K562 (cell line): ENCODE measurements at regions not wholly inside any gene's neighbourhood (a gene's known extent, or its start where the extent isn't known, plus 50 kb on each side); places are given as distances from the start of the nearest gene placed in this dataset.

Experiments
- ATAC-seq: fragments of 200-7000 bp; cut with Tn5 transposase; 3 replicates; pipeline ENCODE4 v1.9.1; 2020; ENCODE audit warnings: moderate library complexity
- BruUV-seq: library from RNA; stranded (reverse); fragments of 400-500 nt; replicated peaks from 2 replicates; lab custom pipeline; 2021; lab: Mats Ljungman, UMichigan
- CTCF ChIA-PET: fragments of 300-600 bp; formaldehyde crosslinking; extraction: SDS; loops from one replicate; lab custom pipeline; 2021; ENCODE audit warnings: low intra/inter-chr PET ratio; lab: Yijun Ruan, JAX
- POLR2A ChIA-PET: fragments of 300-600, 350-650 bp; sonication (Branson Sonifier 250); formaldehyde crosslinking; extraction: SDS; loops from one replicate; lab custom pipeline; 2021; ENCODE audit warnings: antibody characterized with exemption, inconsistent platforms; lab: Yijun Ruan, JAX
- DNase-seq, 4 experiments: peaks; one replicate each; pipeline versions ENCODE4 v3.0.0 to v3.0.0-alpha.2; 2011 to 2018; ENCODE audit warnings: low spot score in 3 of 4, mixed read lengths in 3 of 4; ENCODE audit errors: extremely low read depth in 1 of 4
- FAIRE-seq: peaks from 2 replicates; lab custom pipeline; 2011; peaks lifted over from hg19 to GRCh38; lab: Jason Lieb, UNC
- H2AFZ ChIP-seq: 2 replicates; pipeline ENCODE4 v1.6.0; 2011; ENCODE audit warnings: low read depth, low read length, control low read depth, inconsistent platforms
- H3K27ac ChIP-seq: fragments of 200-600 bp; 3 replicates; pipeline ENCODE4 v1.8.0; 2011; ENCODE audit warnings: low read depth, mild to moderate bottlenecking, control low read depth, inconsistent platforms, low read length, moderate library complexity, mixed read lengths; ENCODE audit errors: extremely low read depth
- H3K27me3 ChIP-seq, 2 experiments: fragments of 300-600 bp in 1 of 2; 2 replicates in 1 of 2; 3 replicates in 1 of 2; pipeline versions ENCODE4 v1.6.0 to v1.8.0; 2011; ENCODE audit warnings: inconsistent platforms in 2 of 2, low read length in 2 of 2, mild to moderate bottlenecking in 1 of 2, mixed read lengths in 1 of 2, moderate library complexity in 1 of 2; ENCODE audit not compliant: control insufficient read depth in 2 of 2, insufficient read depth in 2 of 2
- H3K36me3 ChIP-seq: fragments of 300-600 bp; 3 replicates; pipeline ENCODE4 v1.8.0; 2011; ENCODE audit warnings: mild to moderate bottlenecking, low read length, inconsistent platforms; ENCODE audit not compliant: control insufficient read depth, insufficient read depth
- H3K4me1 ChIP-seq, 2 experiments: fragments of 200-600 bp in 1 of 2; replicated peaks in 1 of 2; 2 replicates in 1 of 2; 3 replicates in 1 of 2; pipeline versions ENCODE4 v1.5.1 to v1.8.0; 2011; ENCODE audit warnings: inconsistent platforms in 2 of 2, low read length in 2 of 2, mild to moderate bottlenecking in 1 of 2, mixed read lengths in 1 of 2, moderate library complexity in 1 of 2; ENCODE audit not compliant: control insufficient read depth in 2 of 2, insufficient read depth in 2 of 2
- H3K4me2 ChIP-seq: 2 replicates; pipeline ENCODE4 v1.6.1; 2011; ENCODE audit warnings: low read length, control low read depth, inconsistent platforms, mixed read lengths; ENCODE audit not compliant: insufficient read depth
- H3K4me3 ChIP-seq: fragments of 200-600 bp; sonication (generic), shearing (Covaris generic); 2 replicates; pipeline ENCODE4 v1.5.1; 2016; ENCODE audit warnings: control low read depth, inconsistent platforms
- H3K79me2 ChIP-seq: fragments of 200-600 bp; 3 replicates; pipeline ENCODE4 v1.8.0; 2011; ENCODE audit warnings: low read length, inconsistent platforms; ENCODE audit not compliant: control insufficient read depth, insufficient read depth
- H3K9ac ChIP-seq, 2 experiments: 2 replicates each; pipeline versions ENCODE4 v1.6.0 to v1.6.1; 2011; ENCODE audit warnings: low read depth in 2 of 2, low read length in 2 of 2, control low read depth in 1 of 2, inconsistent platforms in 1 of 2, mild to moderate bottlenecking in 1 of 2, mixed read lengths in 1 of 2; ENCODE audit not compliant: insufficient read depth in 1 of 2
- H3K9me1 ChIP-seq: one replicate; pipeline ENCODE4 v1.6.0; 2011; ENCODE audit warnings: inconsistent platforms, mild to moderate bottlenecking, low read length, moderate library complexity; ENCODE audit not compliant: control insufficient read depth, insufficient read depth
- H3K9me3 ChIP-seq: replicated peaks from 2 replicates; pipeline ENCODE4 v1.5.1; 2011; ENCODE audit warnings: low read depth, low read length, inconsistent platforms; ENCODE audit not compliant: control insufficient read depth, insufficient read depth
- H4K20me1 ChIP-seq: replicated peaks from 2 replicates; pipeline ENCODE4 v1.6.1; 2011; ENCODE audit warnings: low read length, inconsistent platforms, mixed read lengths; ENCODE audit not compliant: control insufficient read depth, insufficient read depth
- HMGN3 ChIP-seq: IDR thresholded peaks from 2 replicates; pipeline ENCODE4 v1.6.1; 2011; ENCODE audit warnings: borderline replicate concordance, low read depth, mild to moderate bottlenecking, mixed read lengths, low read length; ENCODE audit not compliant: insufficient read length; ENCODE audit errors: extremely low read depth
- KDM1A ChIP-seq, 2 experiments: fragments of 450-650 bp; IDR thresholded peaks; 2 replicates each; pipeline ENCODE4 v1.6.1; 2016; ENCODE audit warnings: mild to moderate bottlenecking in 2 of 2
- LARP7 ChIP-seq: fragments of 450-650 bp; IDR thresholded peaks from 2 replicates; pipeline ENCODE4 v1.6.1; 2016
- PCBP2 ChIP-seq: fragments of 200-400 bp; formaldehyde crosslinking; IDR thresholded peaks from 2 replicates; pipeline ENCODE4 v1.6.1; 2018; ENCODE audit warnings: low read length, low read depth, mild to moderate bottlenecking, moderate library complexity; ENCODE audit not compliant: poor library complexity, severe bottlenecking
- PRDM10 ChIP-seq: fragments of 450-650 bp; IDR thresholded peaks from 2 replicates; pipeline ENCODE4 v1.6.1; 2018; ENCODE audit not compliant: partially characterized antibody
- TARDBP ChIP-seq: fragments of 450-650 bp; IDR thresholded peaks from 2 replicates; pipeline ENCODE4 v1.6.1; 2016
- TEAD2 ChIP-seq: fragments of 450-650 bp; IDR thresholded peaks from 2 replicates; pipeline ENCODE4 v1.6.1; 2016; ENCODE audit warnings: missing genetic modification characterization, control low read depth, missing compliant biosample characterization
- XRCC5 ChIP-seq: fragments of 200-400 bp; formaldehyde crosslinking; IDR thresholded peaks from 2 replicates; pipeline ENCODE4 v1.6.1; 2017; ENCODE audit warnings: low read depth, mild to moderate bottlenecking, low read length
- ZFPM2 ChIP-seq: fragments of 250-450 bp; sonication (Bioruptor Pico); IDR thresholded peaks from 2 replicates; pipeline ENCODE4 v1.5.1; 2022; ENCODE audit warnings: mild to moderate bottlenecking
- ZNF583 ChIP-seq: fragments of 250-450 bp; sonication (Bioruptor Pico); IDR thresholded peaks from 2 replicates; pipeline ENCODE4 v1.4.0; 2020
- ZNF76 ChIP-seq: fragments of 250-450 bp; sonication (Bioruptor Pico); IDR thresholded peaks from 2 replicates; pipeline ENCODE4 v1.4.0; 2020; ENCODE audit warnings: mild to moderate bottlenecking, moderate library complexity, borderline replicate concordance
- ZZZ3 ChIP-seq: fragments of 450-650 bp; IDR thresholded peaks from 2 replicates; pipeline ENCODE4 v1.6.1; 2016; ENCODE audit warnings: antibody characterized with exemption, mild to moderate bottlenecking, moderate library complexity
- WGBS: fragments of 100-300 bp; shearing (Covaris generic); methylation state at CpG from one replicate; pipeline ENCODE4 v1.1.6; 2016; ENCODE audit warnings: low coverage, mixed read lengths; ENCODE audit not compliant: insufficient coverage; ENCODE audit errors: missing lambda C conversion rate; 5-methylcytosine and 5-hydroxymethylcytosine counted together
- in situ Hi-C: fragments of 300-500 bp; cut with MboI; formaldehyde crosslinking; loops from 4 replicates; pipeline ENCODE4 v1.15.0; 2018; ENCODE audit warnings: inconsistent platforms, mixed read lengths
- intact Hi-C: fragments of 100-400 bp; cut with micrococcal nuclease; formaldehyde crosslinking; loops from 2 replicates; pipeline ENCODE4 v1.14.2; 2022
- TF ChIP-seq, protein P1 (sequence below): sonication (generic); formaldehyde crosslinking; IDR thresholded peaks from 2 replicates; pipeline ENCODE4 v1.8.0; 2022; ENCODE audit warnings: mild to moderate bottlenecking, missing genetic modification reagents

- no peak for TF ChIP-seq PRDM10
- no peak for TF ChIP-seq TEAD2
- TF ChIP-seq ZNF76 (CRISPR knock-in tag), result no peak
Observed at GRCh38 chr6:28802417-28803336, 121.1 kb downstream of the TRIM27 start (continued).

GRCh38 chr6:28803337-28803709, 120.5 kb downstream of the TRIM27 start:
- 2% methylated on average over 8 of the region's 8 CpGs for WGBS
- ATAC-seq (peak; percentile 63), FAIRE-seq (peak; percentile 70), DNase-seq (peak in 1 of 4 experiments; percentile 71)
- Histone ChIP-seq H3K36me3 (no peaks in the 10 kb centered on the region), H3K4me2 (peak overlapping the region; percentile 85), H3K27ac (no peak overlapping the region), H3K9ac (peak overlapping the region; percentile 39 to 93; a peak in 3 of 4 replicates), H3K9me1 (no peaks in the 10 kb centered on the region), H3K4me1 (peaks cover 4 to 10% of the 10 kb centered on the region in 2 experiments; a peak in 3 of 5 replicates), H2AFZ (peak overlapping the region; percentile 89), H3K9me3 (no peaks in the 10 kb centered on the region), H3K79me2 (no peaks in the 10 kb centered on the region), H3K4me3 (peak overlapping the region; percentile 49), H4K20me1 (no peaks in the 10 kb centered on the region), H3K27me3 (no peaks in the 10 kb centered on the region)
- ChIA-PET CTCF (no interaction called here), POLR2A (interaction anchor here (0.7 to 1.6 kb wide), 8 partner anchors 14 to 221 kb away, joined by 3 to 6 read pairs (median 4); no protein-coding TSS in a partner anchor)
- BruUV-seq, result no TSS peak
- intact Hi-C loops (no loop called here), in situ Hi-C loops (no loop called here)
- TF ChIP-seq TARDBP, result no peak
- peak; percentile 99 for TF ChIP-seq LARP7
- TF ChIP-seq ZFPM2 (CRISPR knock-in tag), result no peak
- TF ChIP-seq ZNF583 (CRISPR knock-in tag), result no peak
- TF ChIP-seq, protein P1, sequence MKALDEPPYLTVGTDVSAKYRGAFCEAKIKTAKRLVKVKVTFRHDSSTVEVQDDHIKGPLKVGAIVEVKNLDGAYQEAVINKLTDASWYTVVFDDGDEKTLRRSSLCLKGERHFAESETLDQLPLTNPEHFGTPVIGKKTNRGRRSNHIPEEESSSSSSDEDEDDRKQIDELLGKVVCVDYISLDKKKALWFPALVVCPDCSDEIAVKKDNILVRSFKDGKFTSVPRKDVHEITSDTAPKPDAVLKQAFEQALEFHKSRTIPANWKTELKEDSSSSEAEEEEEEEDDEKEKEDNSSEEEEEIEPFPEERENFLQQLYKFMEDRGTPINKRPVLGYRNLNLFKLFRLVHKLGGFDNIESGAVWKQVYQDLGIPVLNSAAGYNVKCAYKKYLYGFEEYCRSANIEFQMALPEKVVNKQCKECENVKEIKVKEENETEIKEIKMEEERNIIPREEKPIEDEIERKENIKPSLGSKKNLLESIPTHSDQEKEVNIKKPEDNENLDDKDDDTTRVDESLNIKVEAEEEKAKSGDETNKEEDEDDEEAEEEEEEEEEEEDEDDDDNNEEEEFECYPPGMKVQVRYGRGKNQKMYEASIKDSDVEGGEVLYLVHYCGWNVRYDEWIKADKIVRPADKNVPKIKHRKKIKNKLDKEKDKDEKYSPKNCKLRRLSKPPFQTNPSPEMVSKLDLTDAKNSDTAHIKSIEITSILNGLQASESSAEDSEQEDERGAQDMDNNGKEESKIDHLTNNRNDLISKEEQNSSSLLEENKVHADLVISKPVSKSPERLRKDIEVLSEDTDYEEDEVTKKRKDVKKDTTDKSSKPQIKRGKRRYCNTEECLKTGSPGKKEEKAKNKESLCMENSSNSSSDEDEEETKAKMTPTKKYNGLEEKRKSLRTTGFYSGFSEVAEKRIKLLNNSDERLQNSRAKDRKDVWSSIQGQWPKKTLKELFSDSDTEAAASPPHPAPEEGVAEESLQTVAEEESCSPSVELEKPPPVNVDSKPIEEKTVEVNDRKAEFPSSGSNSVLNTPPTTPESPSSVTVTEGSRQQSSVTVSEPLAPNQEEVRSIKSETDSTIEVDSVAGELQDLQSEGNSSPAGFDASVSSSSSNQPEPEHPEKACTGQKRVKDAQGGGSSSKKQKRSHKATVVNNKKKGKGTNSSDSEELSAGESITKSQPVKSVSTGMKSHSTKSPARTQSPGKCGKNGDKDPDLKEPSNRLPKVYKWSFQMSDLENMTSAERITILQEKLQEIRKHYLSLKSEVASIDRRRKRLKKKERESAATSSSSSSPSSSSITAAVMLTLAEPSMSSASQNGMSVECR, result no peak
- TF ChIP-seq PCBP2, result no peak
- no peak for TF ChIP-seq XRCC5
- TF ChIP-seq KDM1A (IDR thresholded peaks at IDR 0.05), result no peak
- TF ChIP-seq HMGN3, result no peak
- TF ChIP-seq ZZZ3, result no peak
